HUDEP-2 (cell line): ENCODE measurements at regions not wholly inside any gene's neighbourhood (a gene's known extent, or its start where the extent isn't known, plus 50 kb on each side); places are given as distances from the start of the nearest gene placed in this dataset.
"Not testable (repeated sequence)": the region's sequence is repeated elsewhere in the genome, so short reads cannot be mapped to it uniquely, and the experiment has no call there.

Experiments used
- DNase-seq, 76 experiments: peaks; one replicate each; lab custom pipeline; 2025; ENCODE audit not compliant: unreplicated experiment in 76 of 76; lab: John Stamatoyannopoulos, UW

DNA sequence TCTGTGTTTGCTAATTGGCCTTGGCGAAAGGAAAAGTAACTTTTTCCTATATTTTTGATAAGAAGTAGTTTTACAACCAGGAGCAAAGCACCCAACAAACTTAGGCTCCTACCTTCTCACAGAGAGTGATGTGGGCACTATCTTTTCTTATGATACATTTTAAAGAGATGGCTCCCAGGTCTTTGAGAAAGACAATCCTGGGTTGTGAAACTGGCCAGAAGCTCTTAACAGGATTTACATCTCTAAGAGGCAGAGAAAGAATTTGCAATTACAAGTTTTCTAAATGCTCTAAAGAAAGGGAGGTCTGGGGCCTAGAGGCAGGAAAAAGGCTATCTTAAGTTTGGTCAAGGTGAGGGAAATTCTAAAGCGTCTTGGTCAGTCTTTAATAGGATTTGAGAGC, 609.7 kb downstream of the VGLL3 start:
- DNase-seq = no peak

DNA sequence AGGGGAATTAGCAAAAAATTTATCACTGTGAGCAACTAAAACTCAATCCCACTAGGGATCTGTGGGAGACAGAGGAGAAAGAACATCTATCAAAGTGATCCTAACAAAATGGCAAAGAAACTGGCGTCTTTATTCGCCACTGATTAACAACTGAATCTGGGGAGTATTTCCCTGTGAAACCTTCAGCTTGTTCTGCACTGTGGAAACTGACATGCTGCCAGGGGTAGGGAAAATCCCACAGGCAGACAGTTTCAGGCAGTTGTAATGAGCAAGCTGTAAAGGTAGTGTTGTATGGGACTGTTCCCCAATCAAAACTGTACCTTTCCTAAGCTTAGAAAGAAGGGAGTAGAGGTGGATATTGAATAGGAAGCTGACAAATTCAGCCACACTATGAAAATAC, 611.7 kb downstream of the VGLL3 start:
- no peak for DNase-seq

DNA sequence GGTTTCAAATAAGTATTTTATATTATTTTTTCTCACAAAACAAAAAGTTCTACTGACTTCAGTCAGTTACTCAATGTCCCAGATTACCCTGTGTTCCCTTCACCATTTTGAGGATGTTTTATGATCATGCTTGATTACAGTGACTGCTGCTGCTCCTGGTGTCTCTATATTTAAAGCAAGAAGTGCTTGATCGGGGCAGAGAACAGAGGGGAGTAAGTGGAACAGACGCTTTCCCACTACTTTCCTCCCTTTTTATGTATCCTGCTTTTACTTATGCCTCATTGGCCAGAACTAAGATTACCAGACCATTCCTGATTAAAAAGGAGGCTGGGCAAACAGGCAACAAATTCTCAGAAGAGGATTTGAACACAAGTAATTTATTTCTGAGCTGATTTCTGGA, 612.1 kb downstream of the VGLL3 start:
- no peak for DNase-seq

DNA sequence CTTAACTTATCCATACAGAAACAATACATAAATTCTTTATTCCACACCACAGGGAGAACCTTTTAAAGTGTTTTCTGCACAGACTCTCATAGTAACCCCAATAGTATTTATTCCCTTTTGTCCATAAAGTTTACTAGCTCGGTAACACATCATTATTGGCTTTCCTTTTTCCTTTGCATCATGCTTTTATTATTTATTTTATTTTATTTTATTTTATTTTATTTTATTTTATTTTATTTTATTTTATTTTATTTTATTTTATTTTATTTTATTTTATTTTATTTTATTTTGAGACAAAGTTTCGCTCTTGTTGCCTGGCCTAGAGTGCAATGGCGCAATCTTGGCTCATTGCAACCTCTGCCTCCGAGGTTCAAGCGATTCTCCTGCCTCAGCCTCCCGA, 655.4 kb downstream of the VGLL3 start:
- DNase-seq = not testable (repeated sequence)

DNA sequence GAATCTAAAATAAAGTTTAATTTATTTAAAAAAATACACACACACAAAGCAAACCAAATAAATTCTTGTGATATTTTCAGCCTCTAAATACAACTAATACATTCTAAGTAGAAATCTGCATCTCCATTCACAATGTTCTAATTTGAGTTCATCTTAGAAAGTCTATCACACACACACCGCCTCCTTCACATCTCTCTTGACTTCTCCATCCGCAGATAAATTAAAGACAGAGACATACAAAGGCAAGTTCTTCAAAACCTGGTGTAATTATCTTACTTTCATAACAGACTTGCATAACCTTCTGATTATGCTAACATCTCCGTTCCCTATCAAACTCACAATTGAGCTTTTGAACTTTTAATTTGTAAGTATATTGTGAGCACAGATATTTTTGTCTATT, 657.3 kb downstream of the VGLL3 start:
- no peak for DNase-seq

DNA sequence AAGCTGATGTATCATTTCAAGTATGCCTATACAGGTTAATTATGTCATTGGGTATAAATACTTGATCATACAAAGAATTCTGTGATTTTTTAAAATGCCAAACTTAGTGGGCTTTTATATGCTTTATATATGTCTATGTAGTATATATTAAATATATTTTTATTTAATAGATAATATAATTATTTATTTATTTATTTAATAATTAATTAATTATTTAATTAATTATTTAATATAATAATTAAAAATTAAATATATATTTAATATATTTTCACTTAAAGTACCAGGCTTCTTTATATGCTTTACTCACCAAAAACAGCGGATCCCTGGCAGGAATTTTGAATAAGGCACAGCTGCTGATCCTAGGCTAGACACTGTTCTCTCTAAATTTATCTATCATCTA, 687.0 kb downstream of the VGLL3 start:
- no peak for DNase-seq

DNA sequence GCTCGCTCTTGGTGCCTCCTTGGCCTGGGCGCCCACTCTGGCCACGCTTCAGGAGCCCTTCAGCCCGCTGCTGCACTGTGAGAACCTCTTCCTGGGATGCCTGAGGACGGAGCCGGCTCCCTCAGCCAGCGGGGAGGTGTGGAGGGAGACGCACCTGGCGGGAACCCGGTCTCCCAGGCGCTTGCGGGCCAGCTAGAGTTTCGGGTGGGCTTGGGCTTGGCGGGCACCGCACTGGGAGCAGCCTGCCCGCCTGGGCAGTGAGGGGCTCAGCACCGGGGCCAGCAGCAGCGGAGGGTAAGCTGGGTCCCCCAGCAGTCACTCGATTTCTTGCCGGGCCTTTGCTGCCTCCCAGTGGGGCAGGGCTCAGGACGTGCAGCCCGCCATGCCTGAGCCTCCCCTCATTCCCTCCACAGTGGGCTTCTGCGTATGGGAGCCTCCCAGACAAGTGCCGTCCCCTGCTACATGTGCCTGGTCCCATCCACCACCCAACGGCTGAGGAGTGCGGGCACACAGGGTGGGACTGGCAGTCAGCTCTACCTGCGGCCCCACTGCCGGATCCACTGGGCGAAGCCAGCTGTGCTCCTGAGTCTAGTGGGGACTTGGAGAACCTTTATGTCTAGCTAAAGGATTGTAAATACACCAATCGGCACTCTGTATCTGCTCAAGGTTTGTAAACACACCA, 708.7 kb downstream of the VGLL3 start:
- no peak for DNase-seq

DNA sequence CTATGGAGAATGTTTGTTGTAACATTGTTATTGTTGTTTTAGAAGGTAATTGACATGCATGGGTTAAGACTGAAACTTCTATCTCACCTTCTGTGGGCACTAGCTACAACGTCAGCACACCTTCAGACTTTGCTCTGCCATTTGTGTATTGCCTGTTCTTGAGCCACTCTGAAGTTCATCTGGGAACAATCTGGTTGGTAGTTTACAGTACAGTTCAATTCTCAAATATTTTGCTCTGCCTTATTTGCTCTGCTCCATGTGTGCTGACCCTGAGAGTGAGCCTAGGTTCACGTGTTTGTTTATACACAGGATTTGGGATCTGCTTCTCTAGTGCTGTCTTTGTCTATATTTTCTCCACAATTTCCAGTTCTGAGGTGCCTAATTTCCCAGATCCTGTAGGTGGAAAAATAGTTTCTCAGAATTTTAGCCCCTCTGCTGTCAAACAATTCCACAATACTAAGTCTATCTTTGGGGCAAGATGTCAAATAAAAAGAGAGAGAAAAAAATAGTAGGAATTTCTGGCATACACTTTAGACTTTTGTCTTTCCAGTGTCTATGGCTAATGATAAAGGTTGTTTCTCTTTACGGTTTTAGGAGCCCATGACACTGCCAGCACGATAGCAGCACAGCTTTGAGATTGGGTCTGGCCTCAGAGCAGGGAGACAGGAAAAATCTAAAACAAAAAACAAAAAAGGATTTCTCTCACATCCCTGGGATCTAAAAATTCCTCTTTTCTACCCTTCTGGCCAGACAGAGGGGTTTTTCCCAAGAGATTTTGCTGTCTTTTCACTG, 721.4 kb downstream of the VGLL3 start:
- DNase-seq = no peak

DNA sequence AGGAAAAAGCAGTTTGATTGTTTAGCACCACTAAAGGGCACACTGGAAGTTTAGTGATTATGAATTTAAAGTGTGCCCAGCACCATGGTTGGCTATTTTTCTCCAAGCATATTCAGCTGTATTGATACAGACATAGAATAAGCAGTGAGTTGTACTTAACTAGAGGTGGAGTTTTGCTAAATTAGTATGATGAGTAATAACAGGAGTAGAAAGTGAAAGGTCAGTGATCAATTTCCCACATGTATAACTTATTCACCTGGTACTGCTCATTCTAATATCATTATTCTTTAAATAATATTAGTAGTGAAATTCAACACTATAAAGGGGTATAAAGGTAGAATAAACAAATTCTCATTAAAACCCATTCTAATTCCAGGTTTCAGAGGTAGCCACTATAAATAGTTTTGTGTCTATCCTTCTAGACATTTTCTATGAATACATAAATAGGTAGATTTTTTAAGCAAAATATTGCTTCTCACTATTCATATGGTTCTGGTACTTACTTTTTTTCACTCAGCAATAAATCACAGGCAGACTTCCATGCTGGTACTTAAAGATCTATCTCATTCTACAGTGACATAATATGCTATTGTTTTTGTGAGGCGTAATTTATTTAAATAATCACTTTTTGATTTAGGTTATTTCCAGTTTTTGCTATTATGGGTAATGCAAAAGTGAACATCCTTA, 732.9 kb downstream of the VGLL3 start:
- DNase-seq = no peak

DNA sequence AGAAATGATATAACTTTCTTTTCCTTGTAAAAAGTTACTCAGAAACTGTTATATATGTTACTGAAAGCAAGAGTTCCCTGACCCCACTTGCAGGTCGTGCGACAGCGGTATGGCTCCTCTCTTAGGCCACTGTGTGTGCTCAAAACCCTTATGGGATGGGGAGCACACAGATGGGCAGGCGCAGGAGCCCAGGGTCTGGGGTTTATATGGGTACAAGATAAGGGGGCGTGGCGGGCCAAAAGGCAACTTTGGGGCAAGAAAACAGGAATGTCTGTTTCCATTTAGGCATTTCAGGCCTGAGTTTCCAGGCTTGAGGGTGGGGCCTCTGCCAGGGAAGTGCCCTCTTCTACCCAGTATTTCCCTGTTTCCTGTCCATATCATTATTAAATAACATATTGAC, 736.5 kb downstream of the VGLL3 start:
- no peak for DNase-seq

DNA sequence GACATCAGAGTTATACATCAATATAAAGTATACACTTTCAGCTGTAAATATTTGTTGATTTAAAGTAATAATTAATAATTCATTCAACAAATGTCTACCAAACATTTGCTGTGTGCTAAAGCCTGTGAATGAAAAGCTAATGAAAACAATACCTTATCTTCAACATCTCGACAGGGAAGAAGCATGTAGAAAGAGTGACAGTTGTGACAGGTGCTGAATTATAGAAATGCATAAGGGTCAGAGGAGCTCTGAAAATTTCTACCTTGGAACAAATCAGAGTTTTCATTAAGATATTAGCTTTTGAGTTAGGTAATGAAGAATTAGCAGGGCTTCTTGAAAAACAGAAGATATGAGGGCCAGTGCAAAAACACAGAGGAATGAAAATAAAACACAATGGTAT, 739.2 kb downstream of the VGLL3 start:
- no peak for DNase-seq

DNA sequence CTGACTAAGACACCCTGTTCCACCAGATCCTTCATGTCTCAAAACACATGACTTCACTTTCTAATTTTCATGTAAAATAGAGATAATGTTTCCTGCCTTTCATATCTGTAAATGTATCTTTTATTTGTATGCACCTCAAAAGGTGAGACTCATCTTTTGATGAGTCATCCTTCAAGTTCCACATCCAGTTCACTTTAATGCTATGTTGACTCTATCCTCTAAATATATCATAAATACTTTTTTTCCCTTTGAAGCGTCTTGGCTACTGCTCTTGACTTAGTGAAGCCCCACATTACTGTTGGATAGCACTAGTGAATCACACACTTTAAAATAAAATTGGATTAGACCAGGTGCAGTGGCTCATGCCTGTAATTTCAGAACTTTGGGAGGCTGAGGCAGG, 741.1 kb downstream of the VGLL3 start:
- DNase-seq = no peak

DNA sequence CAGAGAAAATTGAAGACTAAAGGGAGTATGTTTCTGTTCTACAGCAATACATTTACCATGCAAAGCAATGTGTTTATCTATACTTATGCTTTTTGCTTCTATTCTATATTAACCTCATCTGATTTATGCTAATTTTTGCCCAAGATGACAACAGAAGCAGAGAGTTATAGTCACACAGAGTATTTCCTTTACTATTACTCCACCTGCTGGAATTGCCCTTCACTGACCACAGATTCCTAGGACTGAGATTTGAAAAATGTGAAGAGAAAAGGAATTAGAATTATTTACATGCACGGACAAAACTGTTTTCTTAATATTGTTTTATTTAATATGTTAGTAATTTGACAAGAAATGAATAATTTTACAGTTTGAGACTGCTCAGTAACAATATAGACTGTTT, 745.6 kb downstream of the VGLL3 start:
- no peak for DNase-seq

DNA sequence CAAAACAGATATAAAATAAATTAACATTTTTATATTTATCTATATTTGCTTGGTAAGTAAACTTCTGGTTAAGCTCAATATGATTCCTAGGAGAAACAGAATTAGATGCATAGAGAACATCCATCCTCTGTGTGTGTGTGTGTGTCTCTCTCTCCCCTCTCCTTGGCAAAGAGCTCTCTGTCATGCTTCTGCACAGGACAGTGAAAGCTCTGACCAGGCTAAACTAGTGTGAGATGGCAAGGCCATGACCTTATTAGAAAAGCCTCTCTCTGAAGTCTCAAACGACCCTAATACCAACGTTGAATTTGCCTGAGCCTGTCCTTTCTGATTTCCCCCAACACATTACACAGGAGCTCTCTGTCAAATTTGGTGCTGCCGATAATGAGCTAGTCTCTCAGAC, 746.0 kb downstream of the VGLL3 start:
- DNase-seq = no peak

DNA sequence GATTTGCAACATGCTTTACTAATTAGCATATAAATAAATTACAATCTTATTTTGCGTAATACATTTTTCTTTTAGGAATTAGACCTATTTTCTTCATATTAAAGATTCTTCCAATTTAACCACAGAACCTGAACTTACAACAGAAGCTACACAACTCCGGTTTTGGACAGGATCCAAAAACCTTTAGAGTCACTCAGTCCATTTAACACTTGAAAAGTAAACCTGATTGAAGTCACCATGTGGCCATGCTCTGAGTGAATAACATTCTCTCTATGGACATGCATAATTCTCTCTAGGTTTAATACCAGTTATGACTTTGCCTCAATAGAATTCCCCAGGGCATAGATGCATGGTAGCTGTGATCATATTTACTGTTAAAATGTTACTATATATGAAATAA, 751.0 kb downstream of the VGLL3 start:
- DNase-seq = no peak

DNA sequence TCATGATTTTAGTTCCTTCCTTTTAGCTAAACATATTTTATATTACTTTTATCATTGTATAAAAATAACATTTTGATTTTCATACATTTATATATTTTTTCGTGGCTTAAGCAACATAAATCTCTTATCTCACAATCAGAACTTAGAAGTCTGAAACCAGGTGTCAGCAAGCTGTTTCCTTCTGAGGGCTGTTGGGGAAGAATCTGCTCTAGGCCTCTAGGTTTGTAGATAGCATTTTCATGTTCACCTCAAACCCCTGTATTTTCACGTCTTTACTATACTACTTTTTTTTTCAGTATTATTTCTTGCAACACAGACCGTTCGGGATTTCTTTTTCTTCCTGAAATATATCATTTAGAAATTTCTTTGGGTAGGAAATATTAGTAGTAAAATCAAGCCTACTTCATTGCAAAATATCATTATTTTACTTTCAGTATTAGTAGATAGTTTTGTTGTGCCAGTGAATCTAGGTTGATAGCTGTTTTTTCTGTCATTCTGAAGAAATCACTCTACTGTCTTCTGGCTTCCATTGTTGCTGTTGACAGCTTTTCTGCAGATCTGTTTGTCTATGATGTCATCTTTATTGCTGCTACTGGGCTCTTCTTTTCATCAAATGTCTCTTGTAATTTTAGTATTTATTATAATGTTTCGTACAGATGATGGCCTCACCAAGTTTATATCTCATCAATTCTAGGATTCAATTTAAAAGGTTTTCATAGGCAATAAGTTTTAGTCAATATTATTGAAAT, 756.3 kb downstream of the VGLL3 start:
- DNase-seq = no peak

DNA sequence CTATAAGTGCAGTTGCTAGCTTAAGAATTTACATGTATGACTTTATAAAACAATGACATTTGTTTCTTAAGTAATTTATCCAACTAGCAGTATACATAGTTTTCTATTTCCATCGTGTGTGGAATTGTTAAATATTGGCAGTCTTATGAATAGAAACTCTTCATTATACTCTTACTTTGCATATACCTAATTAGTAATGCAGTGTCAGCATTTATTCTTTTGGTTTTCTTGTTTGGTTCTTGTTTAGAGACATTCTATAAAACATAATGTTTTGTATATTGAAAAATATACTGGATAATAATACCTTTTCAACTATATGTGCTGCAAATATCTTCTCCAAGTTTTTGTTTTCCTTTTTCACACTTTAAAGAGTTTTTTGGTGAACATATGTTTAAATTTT, 760.2 kb downstream of the VGLL3 start:
- DNase-seq = no peak

DNA sequence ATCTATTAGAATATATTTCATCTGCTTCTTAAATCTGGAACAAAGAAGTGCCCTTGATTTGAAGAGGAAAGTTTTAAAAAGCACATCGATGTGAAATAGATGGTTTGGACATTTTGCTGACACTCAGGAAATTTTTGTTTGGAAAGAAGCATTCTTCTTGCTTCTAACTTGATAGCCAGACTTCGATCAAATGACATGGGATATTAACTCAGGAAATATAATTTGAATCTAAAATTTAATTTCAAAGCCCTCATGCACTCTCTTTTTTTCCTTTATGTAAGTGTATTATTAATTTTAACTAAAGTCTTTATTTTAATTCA, 761.2 kb downstream of the VGLL3 start:
- no peak for DNase-seq

DNA sequence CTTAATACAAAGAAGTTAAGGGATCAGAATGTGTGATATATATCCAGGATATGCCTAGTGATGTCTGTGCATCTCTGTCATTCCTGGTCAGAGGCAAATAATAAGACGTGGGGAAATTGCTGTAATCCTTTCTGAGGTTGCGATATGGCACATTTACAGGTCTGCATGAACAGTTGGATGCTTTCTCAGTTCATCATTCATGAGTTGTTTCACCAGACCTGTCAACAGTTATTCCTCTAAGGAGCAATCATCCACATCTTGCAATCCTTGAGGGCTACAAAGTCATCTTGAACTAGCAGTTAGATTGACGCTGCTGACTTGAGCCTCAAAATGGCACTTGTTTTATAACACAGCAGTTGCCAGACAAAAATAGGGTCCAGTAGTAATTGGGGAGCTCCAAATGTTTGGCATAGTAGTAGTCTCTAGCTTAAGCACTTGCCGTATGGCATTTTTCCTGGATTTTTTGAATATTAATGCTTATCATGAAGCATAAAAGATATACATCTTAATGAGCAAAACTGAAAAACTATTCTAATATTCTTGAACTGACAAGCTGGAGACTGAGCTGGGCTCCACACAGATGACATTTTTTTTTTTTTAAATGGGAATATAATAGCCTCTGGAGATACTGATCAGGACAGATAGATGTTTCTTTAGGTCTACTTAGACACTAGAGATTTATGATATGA, 761.7 kb downstream of the VGLL3 start:
- DNase-seq = no peak

DNA sequence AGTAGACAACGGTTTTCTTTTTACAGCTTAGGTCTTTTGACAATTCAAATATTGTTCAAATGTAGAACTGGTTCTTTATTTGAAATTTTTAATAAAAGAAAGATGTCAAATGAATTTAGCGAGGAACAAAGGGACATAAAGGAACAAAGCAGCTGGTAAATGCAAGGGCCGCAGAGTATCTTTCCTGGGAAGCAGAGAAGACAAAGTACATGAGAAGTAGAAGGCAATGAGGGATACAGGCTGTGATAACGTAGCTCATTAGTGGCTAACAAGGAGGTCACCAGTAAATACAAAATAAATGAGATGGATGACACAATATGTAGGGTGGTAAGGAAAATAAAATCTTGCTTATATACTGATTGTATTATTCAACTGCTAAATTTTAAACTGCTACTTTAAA, 762.8 kb downstream of the VGLL3 start:
- DNase-seq = no peak

DNA sequence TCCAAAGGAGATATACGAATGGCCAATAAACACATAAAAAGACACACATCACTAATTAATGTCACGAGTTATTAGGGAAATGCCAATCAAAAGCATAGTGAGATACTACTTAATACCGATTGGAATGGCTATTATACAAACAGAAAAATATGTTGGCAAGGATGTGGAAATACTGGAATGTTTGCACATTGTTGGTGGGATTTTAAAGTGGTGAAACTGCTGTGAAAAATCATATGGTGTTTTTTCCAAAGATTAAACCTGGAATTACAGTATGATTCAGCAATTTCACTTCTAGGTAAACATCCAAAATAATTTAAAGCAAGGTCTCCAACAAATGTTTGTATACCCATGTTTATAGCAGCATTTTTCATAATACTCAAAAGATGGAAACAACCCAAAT, 765.5 kb downstream of the VGLL3 start:
- DNase-seq = no peak
